A673 (cell line): ENCODE measurements at regions not wholly inside any gene's neighbourhood (a gene's known extent, or its start where the extent isn't known, plus 50 kb on each side); places are given as distances from the start of the nearest gene placed in this dataset.

Source experiments
- EZH2 ChIP-seq: fragments of 200-600 bp; sonication (generic); IDR thresholded peaks from 2 replicates; pipeline ENCODE4 v1.6.1; 2017; ENCODE audit warnings: borderline replicate concordance, low read depth, mild to moderate bottlenecking, mixed read lengths, antibody characterized with exemption, low read length; ENCODE audit not compliant: poor library complexity, severe bottlenecking
- TF ChIP-seq, protein P1 (sequence below): fragments of 300-800, 200-600 bp; sonication (generic); conservative IDR thresholded peaks from 2 replicates; pipeline ENCODE4 v1.5.1; 2017; ENCODE audit warnings: low read depth, mild to moderate bottlenecking, antibody characterized with exemption, low read length, moderate library complexity, mixed read lengths

DNA sequence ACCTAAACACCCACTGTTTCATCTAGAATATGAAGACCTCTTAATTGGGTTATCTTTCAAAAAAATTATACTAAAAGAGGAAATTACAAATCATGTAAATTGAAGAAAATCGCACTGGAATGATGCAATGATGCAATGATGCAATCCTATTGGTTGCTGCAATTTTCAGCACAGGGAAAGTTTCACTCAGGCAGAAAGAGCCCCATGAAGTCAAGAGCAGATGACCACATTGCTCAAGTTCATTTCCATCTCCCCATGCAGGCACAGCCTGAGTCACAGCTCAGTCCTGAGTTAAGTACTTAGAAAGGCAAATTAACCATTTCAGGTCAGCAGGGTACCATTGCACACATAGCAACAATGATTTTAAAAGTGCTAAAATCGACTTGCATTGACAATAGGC, 180.3 kb upstream of the MYO3A start:
- TF ChIP-seq, protein P1, sequence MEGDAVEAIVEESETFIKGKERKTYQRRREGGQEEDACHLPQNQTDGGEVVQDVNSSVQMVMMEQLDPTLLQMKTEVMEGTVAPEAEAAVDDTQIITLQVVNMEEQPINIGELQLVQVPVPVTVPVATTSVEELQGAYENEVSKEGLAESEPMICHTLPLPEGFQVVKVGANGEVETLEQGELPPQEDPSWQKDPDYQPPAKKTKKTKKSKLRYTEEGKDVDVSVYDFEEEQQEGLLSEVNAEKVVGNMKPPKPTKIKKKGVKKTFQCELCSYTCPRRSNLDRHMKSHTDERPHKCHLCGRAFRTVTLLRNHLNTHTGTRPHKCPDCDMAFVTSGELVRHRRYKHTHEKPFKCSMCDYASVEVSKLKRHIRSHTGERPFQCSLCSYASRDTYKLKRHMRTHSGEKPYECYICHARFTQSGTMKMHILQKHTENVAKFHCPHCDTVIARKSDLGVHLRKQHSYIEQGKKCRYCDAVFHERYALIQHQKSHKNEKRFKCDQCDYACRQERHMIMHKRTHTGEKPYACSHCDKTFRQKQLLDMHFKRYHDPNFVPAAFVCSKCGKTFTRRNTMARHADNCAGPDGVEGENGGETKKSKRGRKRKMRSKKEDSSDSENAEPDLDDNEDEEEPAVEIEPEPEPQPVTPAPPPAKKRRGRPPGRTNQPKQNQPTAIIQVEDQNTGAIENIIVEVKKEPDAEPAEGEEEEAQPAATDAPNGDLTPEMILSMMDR, result no peak
- no peak for TF ChIP-seq EZH2
